Neural cell (in vitro differentiated cells): ENCODE measurements at regions not wholly inside any gene's neighbourhood (a gene's known extent, or its start where the extent isn't known, plus 50 kb on each side); places are given as distances from the start of the nearest gene placed in this dataset.

Source experiments
- H2AFZ ChIP-seq: fragments of 200-600, 300-800 bp; sonication (generic), shearing (Covaris generic); 2 replicates; pipeline ENCODE4 v1.6.0; 2014; ENCODE audit warnings: low read depth, mild to moderate bottlenecking, antibody characterized with exemption, low read length, moderate library complexity
- H3F3A ChIP-seq: fragments of 200-600 bp; shearing (Covaris generic); 2 replicates; pipeline ENCODE4 v1.6.1; 2016; ENCODE audit warnings: mild to moderate bottlenecking, moderate library complexity, mixed read lengths, antibody characterized with exemption, low read length; ENCODE audit not compliant: insufficient read depth, poor library complexity, severe bottlenecking
- H3K27ac ChIP-seq: fragments of 200-600, 300-800 bp; sonication (generic), shearing (Covaris generic); 2 replicates; pipeline ENCODE4 v1.5.1; 2014; ENCODE audit warnings: mild to moderate bottlenecking, low read length, moderate library complexity
- H3K27me3 ChIP-seq: fragments of 300-800, 200-600 bp; sonication (generic), shearing (Covaris generic); 2 replicates; pipeline ENCODE4 v1.6.0; 2014; ENCODE audit warnings: mild to moderate bottlenecking, low read depth, low read length, moderate library complexity; ENCODE audit not compliant: insufficient read depth
- H3K36me3 ChIP-seq: fragments of 300-800, 200-600 bp; sonication (generic), shearing (Covaris generic); 2 replicates; pipeline ENCODE4 v1.5.1; 2014; ENCODE audit warnings: mild to moderate bottlenecking, antibody characterized with exemption, low read length, moderate library complexity; ENCODE audit not compliant: insufficient read depth
- H3K4me2 ChIP-seq: fragments of 300-800, 200-600 bp; sonication (generic), shearing (Covaris generic); 2 replicates; pipeline ENCODE4 v1.6.0; 2014; ENCODE audit warnings: mild to moderate bottlenecking, low read length
- H3K4me3 ChIP-seq: fragments of 300-800, 200-600 bp; sonication (generic), shearing (Covaris generic); 2 replicates; pipeline ENCODE4 v1.5.1; 2014; ENCODE audit warnings: mild to moderate bottlenecking, low read length, moderate library complexity
- H3K79me2 ChIP-seq: fragments of 200-600 bp; shearing (Covaris generic); replicated peaks from 2 replicates; pipeline ENCODE4 v1.6.0; 2014; ENCODE audit warnings: mild to moderate bottlenecking, low read length, moderate library complexity; ENCODE audit not compliant: insufficient read depth
- H3K9ac ChIP-seq: fragments of 300-800, 200-600 bp; sonication (generic), shearing (Covaris generic); 2 replicates; pipeline ENCODE4 v1.6.1; 2016; ENCODE audit warnings: mild to moderate bottlenecking, low read length, mixed read lengths
- H3K9me2 ChIP-seq: fragments of 200-600 bp; shearing (Covaris generic); 2 replicates; pipeline ENCODE4 v1.6.1; 2016; ENCODE audit warnings: mild to moderate bottlenecking, low read length, mixed read lengths; ENCODE audit not compliant: insufficient read depth
- H3K9me3 ChIP-seq: fragments of 200-600, 300-800 bp; sonication (generic), shearing (Covaris generic); 2 replicates; pipeline ENCODE4 v1.6.1; 2016; ENCODE audit warnings: mild to moderate bottlenecking, mixed run types, low read length, moderate library complexity, mixed read lengths
- H4K20me1 ChIP-seq: fragments of 200-600 bp; shearing (Covaris generic); 2 replicates; pipeline ENCODE4 v1.6.1; 2016; ENCODE audit warnings: mild to moderate bottlenecking, mixed run types; ENCODE audit not compliant: insufficient read depth
- EP300 ChIP-seq: fragments of 450-650 bp; conservative IDR thresholded peaks from 2 replicates; pipeline ENCODE4 v1.6.1; 2014; ENCODE audit warnings: antibody characterized with exemption, mild to moderate bottlenecking, moderate library complexity; ENCODE audit not compliant: poor library complexity, severe bottlenecking
- EZH2 ChIP-seq: fragments of 200-600, 300-800 bp; shearing (Covaris generic), sonication (generic); IDR thresholded peaks from 2 replicates; pipeline ENCODE4 v1.6.1; 2014; ENCODE audit warnings: antibody characterized with exemption, low read length, borderline replicate concordance, mild to moderate bottlenecking; ENCODE audit not compliant: insufficient read depth, poor library complexity, severe bottlenecking
- MXI1 ChIP-seq: fragments of 450-650 bp; conservative IDR thresholded peaks from 2 replicates; pipeline ENCODE4 v1.6.1; 2014; ENCODE audit warnings: antibody characterized with exemption, mild to moderate bottlenecking; ENCODE audit not compliant: poor library complexity, severe bottlenecking
- POLR2AphosphoS5 ChIP-seq: IDR thresholded peaks from 2 replicates; pipeline ENCODE4 v1.6.1; 2012
- RAD21 ChIP-seq: fragments of 450-650 bp; conservative IDR thresholded peaks from 2 replicates; pipeline ENCODE4 v1.6.1; 2014; ENCODE audit warnings: antibody characterized with exemption, mild to moderate bottlenecking, moderate library complexity
- REST ChIP-seq: IDR thresholded peaks from 2 replicates; pipeline ENCODE4 v1.6.1; 2012; ENCODE audit warnings: borderline replicate concordance
- SMC3 ChIP-seq: fragments of 450-650 bp; conservative IDR thresholded peaks from 2 replicates; pipeline ENCODE4 v1.6.1; 2014; ENCODE audit warnings: antibody characterized with exemption, mild to moderate bottlenecking, moderate library complexity; ENCODE audit not compliant: poor library complexity
- TAF1 ChIP-seq: IDR thresholded peaks from 2 replicates; pipeline ENCODE4 v1.6.1; 2012; ENCODE audit warnings: low read depth
- TF ChIP-seq, protein P1 (sequence below): fragments of 450-650 bp; IDR thresholded peaks from 2 replicates; pipeline ENCODE4 v1.5.1; 2014; ENCODE audit warnings: antibody characterized with exemption, mild to moderate bottlenecking, moderate library complexity; ENCODE audit not compliant: poor library complexity, severe bottlenecking

- H3K36me3 ChIP-seq = no peaks in the 10 kb centered on the region
- H3K79me2 ChIP-seq = no peaks in the 10 kb centered on the region
- no peak overlapping the region for H2AFZ ChIP-seq
- no peaks in the 10 kb centered on the region for H4K20me1 ChIP-seq
- H3K4me2 ChIP-seq = no peak overlapping the region
- H3K9me2 ChIP-seq = no peaks in the 10 kb centered on the region
- H3K9me3 ChIP-seq = no peaks in the 10 kb centered on the region
- H3K4me3 ChIP-seq = no peak overlapping the region
- H3K9ac ChIP-seq = no peak overlapping the region
- no peaks in the 10 kb centered on the region for H3F3A ChIP-seq
- TF ChIP-seq TAF1 (no peak), POLR2AphosphoS5 (no peak), EP300 (no peak), SMC3 (no peak), EZH2 (no peak), RAD21 (no peak), REST (no peak), MXI1 (no peak)
- TF ChIP-seq, protein P1, sequence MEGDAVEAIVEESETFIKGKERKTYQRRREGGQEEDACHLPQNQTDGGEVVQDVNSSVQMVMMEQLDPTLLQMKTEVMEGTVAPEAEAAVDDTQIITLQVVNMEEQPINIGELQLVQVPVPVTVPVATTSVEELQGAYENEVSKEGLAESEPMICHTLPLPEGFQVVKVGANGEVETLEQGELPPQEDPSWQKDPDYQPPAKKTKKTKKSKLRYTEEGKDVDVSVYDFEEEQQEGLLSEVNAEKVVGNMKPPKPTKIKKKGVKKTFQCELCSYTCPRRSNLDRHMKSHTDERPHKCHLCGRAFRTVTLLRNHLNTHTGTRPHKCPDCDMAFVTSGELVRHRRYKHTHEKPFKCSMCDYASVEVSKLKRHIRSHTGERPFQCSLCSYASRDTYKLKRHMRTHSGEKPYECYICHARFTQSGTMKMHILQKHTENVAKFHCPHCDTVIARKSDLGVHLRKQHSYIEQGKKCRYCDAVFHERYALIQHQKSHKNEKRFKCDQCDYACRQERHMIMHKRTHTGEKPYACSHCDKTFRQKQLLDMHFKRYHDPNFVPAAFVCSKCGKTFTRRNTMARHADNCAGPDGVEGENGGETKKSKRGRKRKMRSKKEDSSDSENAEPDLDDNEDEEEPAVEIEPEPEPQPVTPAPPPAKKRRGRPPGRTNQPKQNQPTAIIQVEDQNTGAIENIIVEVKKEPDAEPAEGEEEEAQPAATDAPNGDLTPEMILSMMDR = no peak
- H3K27ac ChIP-seq = no peak overlapping the region
- no peaks in the 10 kb centered on the region for H3K27me3 ChIP-seq
These were observed 1106.4 kb upstream of the INTU start for GRCh38 chr4:126526335-126526734.

- Histone ChIP-seq H3K27ac (no peak overlapping the region), H3K4me3 (no peak overlapping the region), H3K9me3 (no peaks in the 10 kb centered on the region), H3F3A (no peaks in the 10 kb centered on the region), H3K36me3 (no peaks in the 10 kb centered on the region), H3K9me2 (no peaks in the 10 kb centered on the region), H3K4me2 (no peak overlapping the region), H4K20me1 (no peaks in the 10 kb centered on the region), H3K27me3 (no peaks in the 10 kb centered on the region), H3K79me2 (no peaks in the 10 kb centered on the region), H2AFZ (no peak overlapping the region), H3K9ac (no peak overlapping the region)
- TF ChIP-seq EZH2 = no peak
- TF ChIP-seq, protein P1 = no peak
- TF ChIP-seq EP300 = no peak
- TF ChIP-seq REST = no peak
These were observed 1102.8 kb upstream of the INTU start for GRCh38 chr4:126529997-126530396.
